ENCODE measurements at regions not wholly inside any gene's neighbourhood (a gene's known extent, or its start where the extent isn't known, plus 50 kb on each side); places are given as distances from the start of the nearest gene placed in this dataset.

- H4K5ac ChIP-seq (ENCODE audit: insufficient read length, low read depth, low read length): no peak overlapping the region
- no peaks in the 10 kb centered on the region for H3K79me1 ChIP-seq (ENCODE audit: low read depth, low read length)
- H3K4me3 ChIP-seq (ENCODE audit: extremely low read depth in 1 of 4, insufficient read depth in 2 of 4, low read depth in 3 of 4, low read length in 4 of 4): no peak overlapping the region
- peaks cover 17% of the 10 kb centered on the region; the same call in 1 of the 2 replicates for H3K23me2 ChIP-seq (ENCODE audit: low read depth, low read length)
- peaks cover 0 to 7% of the 10 kb centered on the region in 2 experiments for H4K20me1 ChIP-seq (replicated peaks in 1 of 2; ENCODE audit: control insufficient read depth in 1 of 2, insufficient read depth in 2 of 2, low read length in 2 of 2)
- no peak overlapping the region for H3K9ac ChIP-seq (replicated peaks in 1 of 4; ENCODE audit: extremely low read depth in 1 of 4, low read depth in 3 of 4, low read length in 3 of 4)
- H3K14ac ChIP-seq (ENCODE audit: insufficient read length): no peak overlapping the region
- no peak for TF ChIP-seq ZNF274 (IDR thresholded peaks at IDR 0.05; ENCODE audit: borderline replicate concordance, extremely low read depth, low read length)
- no peak for TF ChIP-seq MAFK (IDR thresholded peaks at IDR 0.05; ENCODE audit: low read depth, low read length)
- TF ChIP-seq SP4 (IDR thresholded peaks at IDR 0.05; ENCODE audit: low read length): no peak
- no peak for TF ChIP-seq CBX8 (IDR thresholded peaks at IDR 0.05; ENCODE audit: borderline replicate concordance, low read depth, low read length)
- TF ChIP-seq JUN (IDR thresholded peaks at IDR 0.05; ENCODE audit: low read depth, low read length): no peak
- TF ChIP-seq ATF3 (IDR thresholded peaks at IDR 0.05; ENCODE audit: insufficient read depth, low read depth, low read length): no peak
- TF ChIP-seq, protein P1, sequence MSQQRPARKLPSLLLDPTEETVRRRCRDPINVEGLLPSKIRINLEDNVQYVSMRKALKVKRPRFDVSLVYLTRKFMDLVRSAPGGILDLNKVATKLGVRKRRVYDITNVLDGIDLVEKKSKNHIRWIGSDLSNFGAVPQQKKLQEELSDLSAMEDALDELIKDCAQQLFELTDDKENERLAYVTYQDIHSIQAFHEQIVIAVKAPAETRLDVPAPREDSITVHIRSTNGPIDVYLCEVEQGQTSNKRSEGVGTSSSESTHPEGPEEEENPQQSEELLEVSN (IDR thresholded peaks at IDR 0.05): no peak
- no peak for TF ChIP-seq HDAC6 (IDR thresholded peaks at IDR 0.05; ENCODE audit: low read depth, low read length)
- TF ChIP-seq CHD1 (IDR thresholded peaks at IDR 0.05; ENCODE audit: low read depth, low read length): no peak
- TF ChIP-seq KDM5A (IDR thresholded peaks at IDR 0.05; ENCODE audit: low read length): no peak
- no peak for TF ChIP-seq EP300 (IDR thresholded peaks at IDR 0.05; ENCODE audit: borderline replicate concordance in 1 of 2, low read depth in 2 of 2, low read length in 2 of 2)
- TF ChIP-seq CREB1 (IDR thresholded peaks at IDR 0.05): no peak
- no peak overlapping the region for H2BK120ac ChIP-seq (replicated peaks; ENCODE audit: low read depth, low read length)
- FAIRE-seq: no peak
- no peak overlapping the region for H3K18ac ChIP-seq (ENCODE audit: extremely low read depth, low read length)
- 86% methylated on average over 2 of the region's 2 CpGs; no CpG with 5 or more reads in 1 of the 2 experiments for WGBS, 2 experiments (ENCODE audit: extremely low coverage in 1 of 2, insufficient coverage in 1 of 2, insufficient read length in 1 of 2, insufficient replicate concordance in 2 of 2, low coverage in 1 of 2, low lambda C conversion rate in 2 of 2, missing lambda C conversion rate in 1 of 2)
- H2BK20ac ChIP-seq (ENCODE audit: low read length): no peak overlapping the region
- H3K27ac ChIP-seq (ENCODE audit: low read depth, low read length): no peak overlapping the region
- H3K79me2 ChIP-seq (ENCODE audit: control insufficient read depth in 1 of 2, insufficient read depth in 2 of 2, low read length in 2 of 2): no peaks in the 10 kb centered on the region; a peak in 1 of 4 replicates
- H2BK15ac ChIP-seq (ENCODE audit: low read length): no peak overlapping the region
- no peak overlapping the region for H3K56ac ChIP-seq (replicated peaks; ENCODE audit: insufficient read length, low read depth, low read length)
- H3K23ac ChIP-seq (ENCODE audit: insufficient read length): no peak overlapping the region
- no peak overlapping the region for H2BK12ac ChIP-seq (ENCODE audit: low read depth, low read length)
- H4K91ac ChIP-seq (replicated peaks; ENCODE audit: insufficient read length, low read length): no peak overlapping the region
- H2AK5ac ChIP-seq (ENCODE audit: low read depth, low read length): no peak overlapping the region
- CTCF ChIA-PET (ENCODE audit: partially characterized antibody): interaction anchor here (0.7 to 1.3 kb wide), 2 partner anchors 51 to 234 kb away, joined by 3 read pairs; no protein-coding TSS in a partner anchor
- no peak overlapping the region for H2BK5ac ChIP-seq (ENCODE audit: low read depth, low read length)
- no peak overlapping the region for H3K4me2 ChIP-seq (ENCODE audit: insufficient read depth in 1 of 2, low read depth in 2 of 2, low read length in 2 of 2)
- H3K9me3 ChIP-seq (ENCODE audit: insufficient read depth in 2 of 2, low read depth in 1 of 2, low read length in 1 of 2): no peaks in the 10 kb centered on the region
- H3K36me3 ChIP-seq (ENCODE audit: control insufficient read depth in 2 of 4, insufficient read depth in 4 of 4, low read length in 3 of 4): no peaks in the 10 kb centered on the region; a peak in 1 of 8 replicates
- peaks cover 0 to 5% (median 1%) of the 10 kb centered on the region in 4 experiments; a peak in 3 of 7 replicates for H3K27me3 ChIP-seq (replicated peaks in 1 of 4; ENCODE audit: control insufficient read depth in 3 of 4, extremely low read depth in 1 of 4, insufficient read depth in 3 of 4, low read length in 3 of 4)
- POLR2A ChIA-PET (ENCODE audit: partially characterized antibody): interaction anchor here (0.7 kb wide), 1 partner anchor 13 kb away, joined by 3 read pairs; no protein-coding TSS in a partner anchor
- no peak overlapping the region for H4K8ac ChIP-seq (ENCODE audit: extremely low read depth, insufficient read depth, low read length)
- peaks cover 4 to 16% (median 12%) of the 10 kb centered on the region in 4 experiments for H3K4me1 ChIP-seq (replicated peaks in 1 of 4; ENCODE audit: control insufficient read depth in 3 of 4, insufficient read depth in 4 of 4, low read length in 3 of 4)
- H2AFZ ChIP-seq (ENCODE audit: low read length): no peak overlapping the region
- no peak overlapping the region for H3K4ac ChIP-seq (replicated peaks; ENCODE audit: insufficient read length, low read depth, low read length)
- no peak for DNase-seq (ENCODE audit: low read depth in 1 of 2, low spot score in 2 of 2)
Observed at GRCh38 chr22:27097933-27098332, 440.5 kb downstream of the MIAT start.

Measured in H1 (cell line).